Adrenal gland (tissue), 9 donors: ENCODE measurements at regions not wholly inside any gene's neighbourhood (a gene's known extent, or its start where the extent isn't known, plus 50 kb on each side); places are given as distances from the start of the nearest gene placed in this dataset.

ENCODE experiments used
- DNase-seq, 7 donors: peaks; one replicate each; pipeline ENCODE4 v3.0.0-alpha.2; 2019 to 2020
- H3K27ac ChIP-seq, 5 donors: fragments of 200-600 bp; sonication (generic) in 4 of 5; 1 replicate in 3 of 5; 2 replicates in 2 of 5; pipeline versions ENCODE4 v1.5.1 to v1.8.0; 2016 to 2020; ENCODE audit warnings: mild to moderate bottlenecking in 1 of 5
- H3K27me3 ChIP-seq: fragments of 200-600 bp; 2 replicates; pipeline ENCODE4 v1.8.0; 2021
- H3K36me3 ChIP-seq, 2 donors: fragments of 200-600 bp; replicated peaks in 1 of 2; 1 replicate in 1 of 2; 2 replicates in 1 of 2; pipeline versions ENCODE4 v1.5.1 to v1.8.0; 2018 to 2022
- H3K4me1 ChIP-seq, 2 donors: fragments of 200-600 bp; replicated peaks in 1 of 2; 1 replicate in 1 of 2; 2 replicates in 1 of 2; pipeline versions ENCODE4 v1.5.1 to v1.8.0; 2018 to 2021
- H3K4me3 ChIP-seq, 4 donors: fragments of 200-600 bp; sonication (generic) in 3 of 4; one replicate each; pipeline ENCODE4 v1.5.1; 2016 to 2018
- H3K9me3 ChIP-seq, 3 donors: fragments of 200-600 bp; sonication (generic) in 1 of 3; replicated peaks in 1 of 3; 1 replicate in 2 of 3; 2 replicates in 1 of 3; pipeline versions ENCODE4 v1.5.1 to v1.8.0; 2016 to 2021
- CTCF ChIP-seq, 6 experiments: fragments of 450-650 bp in 4 of 6; fragments of 200-600 bp in 2 of 6; sonication (generic) in 1 of 6; IDR thresholded peaks; 1 replicate in 5 of 6; 2 replicates in 1 of 6; pipeline versions ENCODE4 v1.5.1 to v1.8.0; 2016 to 2021; ENCODE audit warnings: antibody characterized with exemption in 6 of 6, mild to moderate bottlenecking in 2 of 6, moderate library complexity in 1 of 6
- POLR2A ChIP-seq, 2 donors: fragments of 450-650 bp; IDR thresholded peaks; one replicate each; pipeline ENCODE4 v1.6.1; 2017; ENCODE audit warnings: antibody characterized with exemption in 2 of 2, mild to moderate bottlenecking in 2 of 2, moderate library complexity in 1 of 2
- whole genome bisulfite sequencing, 4 donors: extraction: QIAGEN DNeasy Blood & Tissue Kit in 2 of 4; methylation state at CpG; one replicate each; pipeline versions ENCODE4 v1.1.5 to v1.1.7; 2013 to 2017; 5-methylcytosine and 5-hydroxymethylcytosine counted together
- intact Hi-C, 2 donors: fragments of 100-400 bp; cut with DNase I; formaldehyde crosslinking; loops; one replicate each; pipeline versions ENCODE4 v1.14.1 to v1.15.0; 2022 to 2023
- donor health status: healthy with polysubstance abuse.
- donor health status: Bipolar disorder and iron deficiency.
- donor health status: DM: yes; HTN: yes; CAD: no.
- donor health status: DM: no; HTN: no; CAD: no.
- donor health status: DM: no; HTN: no; CAD: no.

DNA sequence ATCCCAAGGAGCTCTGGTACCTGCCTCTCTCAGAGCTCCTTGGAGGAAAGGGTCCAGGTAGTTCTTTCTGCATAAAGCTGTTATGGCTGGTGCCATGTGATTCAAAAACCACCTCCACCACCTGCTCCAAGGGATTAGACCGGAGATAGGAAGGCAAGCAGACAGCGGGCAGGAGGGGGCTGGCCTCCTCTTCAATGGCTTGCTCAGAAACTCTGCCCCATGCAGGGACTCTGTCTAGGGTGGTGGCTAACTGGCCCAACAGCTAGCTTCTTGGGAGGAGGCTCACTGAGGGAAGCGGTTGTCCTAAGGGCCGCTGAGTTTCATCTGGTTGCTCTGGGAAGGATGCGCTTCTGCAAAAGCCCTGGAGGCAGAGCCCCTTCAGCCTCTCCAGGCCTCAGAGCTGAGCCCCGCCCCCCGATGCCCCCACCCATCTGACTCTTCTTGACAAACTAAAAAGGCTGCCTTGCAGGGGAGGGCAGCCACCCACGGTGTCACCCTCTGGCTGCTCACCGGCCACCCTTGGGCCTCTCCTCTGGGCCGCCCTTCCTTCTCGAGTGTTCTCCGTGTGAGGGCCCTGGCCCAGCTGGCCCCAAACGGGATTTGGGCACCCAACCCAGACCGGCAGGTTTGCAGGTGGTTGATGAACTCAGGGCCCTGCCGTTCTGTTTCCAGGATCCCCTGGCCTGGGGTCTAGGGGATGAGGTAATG lies 90.2 kb downstream of the MCFD2 start:
- Histone ChIP-seq H3K4me3 (no peak overlapping the region), H3K27ac (no peak overlapping the region), H3K9me3 (no peaks in the 10 kb centered on the region), H3K36me3 (no peaks in the 10 kb centered on the region), H3K4me1 (no peaks in the 10 kb centered on the region), H3K27me3 (no peaks in the 10 kb centered on the region)
- WGBS, 4 donors: 80 to 96% (median 93%) methylated on average over 1 to 15 of the region's 15 CpGs
- peak in 2 of 7 donors; percentile 4 to 10 for DNase-seq
- intact Hi-C loops: no loop called here
- no peak for TF ChIP-seq CTCF (IDR thresholded peaks at IDR 0.05)
- TF ChIP-seq POLR2A (IDR thresholded peaks at IDR 0.05): no peak

- Histone ChIP-seq H3K9me3 (no peaks in the 10 kb centered on the region), H3K4me3 (no peak overlapping the region), H3K36me3 (no peaks in the 10 kb centered on the region), H3K4me1 (no peaks in the 10 kb centered on the region), H3K27me3 (no peaks in the 10 kb centered on the region), H3K27ac (no peak overlapping the region)
- 91 to 98% (median 94%) methylated on average over 3 of the region's 3 CpGs for WGBS, 4 donors
- peak in 2 of 7 donors; percentile 8 to 24 for DNase-seq
- intact Hi-C loops: no loop called here
- TF ChIP-seq CTCF (IDR thresholded peaks at IDR 0.05) (no peak), POLR2A (IDR thresholded peaks at IDR 0.05) (no peak)
Measured at GRCh38 chr2:46824611-46825010, 91.0 kb downstream of the MCFD2 start.

DNA sequence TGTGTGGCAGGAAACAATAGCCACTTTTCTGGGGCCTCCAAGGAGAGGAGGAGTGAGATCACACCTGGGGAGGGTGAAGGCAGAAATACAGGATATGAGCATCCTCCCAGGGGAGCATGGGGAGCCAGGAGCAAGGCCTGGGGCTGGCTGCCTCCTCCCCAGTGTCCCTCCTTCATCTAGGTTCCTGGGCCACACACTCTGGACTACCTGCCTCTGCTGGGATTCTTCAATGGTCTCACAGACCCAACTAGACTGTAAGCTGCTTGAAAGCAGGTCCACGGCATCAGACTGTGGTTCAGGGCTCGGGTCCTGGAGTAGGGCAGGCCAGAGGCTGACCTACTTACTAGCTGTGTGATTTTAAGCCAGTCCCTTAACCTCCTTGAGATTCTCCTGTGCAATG lies 94.0 kb downstream of the MCFD2 start:
- H3K27me3 ChIP-seq: no peaks in the 10 kb centered on the region
- H3K4me1 ChIP-seq: no peaks in the 10 kb centered on the region
- H3K27ac ChIP-seq: no peak overlapping the region
- no peaks in the 10 kb centered on the region for H3K36me3 ChIP-seq
- no peak overlapping the region for H3K4me3 ChIP-seq
- TF ChIP-seq POLR2A (IDR thresholded peaks at IDR 0.05): no peak
- no peak for TF ChIP-seq CTCF (IDR thresholded peaks at IDR 0.05)
- DNase-seq: peak in 3 of 7 donors; percentile 7 to 20 (median 12)
- no peaks in the 10 kb centered on the region for H3K9me3 ChIP-seq
- WGBS, 4 donors: 90 to 94% (median 94%) methylated on average over 2 of the region's 2 CpGs
- intact Hi-C loops: no loop called here

GRCh38 chr2:46818819-46819218 lies 96.8 kb downstream of the MCFD2 start:
- TF ChIP-seq POLR2A (IDR thresholded peaks at IDR 0.05): no peak
- no peak for TF ChIP-seq CTCF (IDR thresholded peaks at IDR 0.05)
- H3K27me3 ChIP-seq: no peaks in the 10 kb centered on the region
- no peaks in the 10 kb centered on the region for H3K9me3 ChIP-seq
- peak overlapping the region in 3 of 5 donors; percentile 35 to 73 (median 51) for H3K27ac ChIP-seq
- H3K4me1 ChIP-seq: peaks cover 0 to 11% of the 10 kb centered on the region in 2 donors
- H3K4me3 ChIP-seq: no peak overlapping the region
- 73 to 90% (median 89%) methylated on average over 1 to 2 of the region's 2 CpGs for WGBS, 4 donors
- H3K36me3 ChIP-seq: no peaks in the 10 kb centered on the region
- DNase-seq: peak in 1 of 7 donors; percentile 28
- intact Hi-C loops: no loop called here
